Stimulated activated CD4-positive, alpha-beta T cell treated with anti-CD3 and anti-CD28 coated beads, Interleukin-2, amount 100 ng/mL, for 48 hours (primary cell): ENCODE measurements at regions not wholly inside any gene's neighbourhood (a gene's known extent, or its start where the extent isn't known, plus 50 kb on each side); places are given as distances from the start of the nearest gene placed in this dataset.
"Not testable (repeated sequence)": the region's sequence is repeated elsewhere in the genome, so short reads cannot be mapped to it uniquely, and the experiment has no call there.

Source experiments
- DNase-seq, 2 donors: peaks; one replicate each; pipeline ENCODE4 v3.0.0-alpha.2; 2020

- DNase-seq, result no peak
These were observed 465.3 kb upstream of the CDH4 start for GRCh38 chr20:60786686-60787217.

GRCh38 chr20:60787276-60787675, 464.8 kb upstream of the CDH4 start:
- no peak for DNase-seq

GRCh38 chr20:60788070-60788469, 464.0 kb upstream of the CDH4 start:
- DNase-seq, result no peak

DNA sequence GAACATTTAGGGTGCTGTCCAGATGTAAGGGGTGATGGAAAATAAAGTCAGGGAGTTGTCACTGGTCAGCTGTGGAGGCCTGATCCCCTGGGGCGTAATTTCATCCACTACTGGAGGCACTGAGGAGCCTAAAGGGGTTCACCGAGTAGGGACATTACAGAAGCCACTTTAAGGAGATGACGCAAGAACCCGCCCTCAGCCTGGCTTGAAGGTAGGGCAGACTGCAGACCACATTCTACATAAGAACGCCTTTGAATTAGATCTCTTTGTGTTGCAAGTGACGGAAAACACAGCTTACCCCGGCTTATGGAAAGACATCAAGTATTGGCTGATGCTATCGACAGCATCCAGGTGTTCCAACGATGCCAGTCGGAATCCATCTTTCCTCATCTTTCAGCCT, 462.7 kb upstream of the CDH4 start:
- DNase-seq, result no peak

- DNase-seq, result not testable (repeated sequence)
These were observed 461.7 kb upstream of the CDH4 start for GRCh38 chr20:60790339-60790738.

DNA sequence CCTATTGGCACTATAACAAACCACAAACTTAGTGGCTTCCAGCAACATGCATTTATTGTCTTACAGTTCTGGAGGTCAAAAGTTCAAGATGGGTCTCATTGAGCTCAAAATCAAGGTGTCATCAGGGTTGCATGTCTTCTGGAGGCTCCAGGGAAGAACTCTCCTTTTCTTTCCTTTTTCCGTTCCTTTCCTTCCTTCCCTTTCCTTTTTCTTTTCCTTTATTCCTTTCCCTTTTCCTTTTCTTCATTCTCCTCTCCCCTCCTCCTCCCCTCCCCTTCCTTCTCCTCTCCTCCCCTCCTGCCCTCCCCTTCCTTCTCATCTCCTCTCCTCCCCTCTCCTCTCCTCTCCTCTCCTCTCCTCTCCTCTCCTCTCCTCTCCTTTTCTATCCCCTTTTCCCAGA, 460.2 kb upstream of the CDH4 start:
- DNase-seq, result no peak

DNA sequence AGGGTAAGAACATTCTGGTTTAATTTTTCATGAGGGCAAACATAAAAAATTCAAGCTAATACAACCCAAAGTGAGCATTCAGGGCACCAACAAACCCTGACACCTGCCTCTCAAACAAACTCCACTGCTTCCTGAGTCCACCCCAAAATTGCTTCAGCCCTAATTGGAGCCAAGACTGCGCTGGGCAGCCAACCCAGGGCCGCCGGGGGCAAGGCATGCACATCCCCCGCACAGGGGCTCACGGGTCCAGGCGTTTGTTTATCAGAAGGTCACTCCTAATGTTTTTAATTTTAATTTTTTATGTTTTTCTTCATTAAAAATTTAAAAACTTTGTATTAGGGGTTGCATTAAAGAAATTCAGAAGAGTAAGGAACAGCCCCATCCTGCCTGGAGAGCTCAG, 459.1 kb upstream of the CDH4 start:
- no peak for DNase-seq

GRCh38 chr20:60794674-60795073, 457.4 kb upstream of the CDH4 start:
- DNase-seq, result no peak

DNA sequence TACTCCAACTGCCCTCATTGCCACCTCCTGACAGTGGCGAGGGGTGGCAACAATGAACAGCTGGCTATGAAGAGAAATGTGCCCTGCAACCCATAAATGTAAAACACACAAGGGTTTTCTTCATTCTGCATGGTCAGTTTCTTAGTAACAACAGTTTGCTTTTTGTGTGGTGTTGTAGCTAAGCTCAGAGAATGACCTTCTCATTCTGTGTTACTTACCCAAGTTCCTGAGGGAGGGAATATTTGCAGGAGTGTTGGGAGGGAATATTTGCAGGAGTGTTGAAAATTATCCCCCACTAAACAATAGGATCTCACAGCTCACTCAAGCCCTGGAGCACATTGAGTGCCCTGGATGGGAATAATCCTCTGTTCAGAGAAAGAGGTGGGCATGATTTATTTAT, 456.4 kb upstream of the CDH4 start:
- DNase-seq, result no peak

DNA sequence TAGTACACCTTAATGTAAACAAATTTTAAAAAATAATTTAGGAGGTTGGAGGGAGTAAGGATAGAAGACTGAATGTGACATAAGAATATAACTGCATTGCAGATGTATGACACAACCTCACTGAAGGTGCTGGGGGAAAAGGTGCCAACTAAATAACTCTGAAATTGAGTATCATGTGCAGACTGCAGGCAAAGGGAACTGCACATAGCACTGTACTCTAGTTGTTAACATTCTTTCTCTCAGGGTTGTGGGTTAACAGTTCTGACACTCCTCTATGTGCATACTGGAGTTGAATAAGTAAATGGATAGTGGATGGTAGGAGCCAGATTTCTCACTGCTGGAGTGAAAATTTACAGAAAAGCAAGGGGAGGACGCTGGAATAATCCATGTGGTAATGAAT, 451.9 kb upstream of the CDH4 start:
- DNase-seq, result no peak

- no peak for DNase-seq
These were observed 449.4 kb upstream of the CDH4 start for GRCh38 chr20:60802676-60803075.

- DNase-seq, result no peak
These were observed 448.6 kb upstream of the CDH4 start for GRCh38 chr20:60803335-60804055.

DNA sequence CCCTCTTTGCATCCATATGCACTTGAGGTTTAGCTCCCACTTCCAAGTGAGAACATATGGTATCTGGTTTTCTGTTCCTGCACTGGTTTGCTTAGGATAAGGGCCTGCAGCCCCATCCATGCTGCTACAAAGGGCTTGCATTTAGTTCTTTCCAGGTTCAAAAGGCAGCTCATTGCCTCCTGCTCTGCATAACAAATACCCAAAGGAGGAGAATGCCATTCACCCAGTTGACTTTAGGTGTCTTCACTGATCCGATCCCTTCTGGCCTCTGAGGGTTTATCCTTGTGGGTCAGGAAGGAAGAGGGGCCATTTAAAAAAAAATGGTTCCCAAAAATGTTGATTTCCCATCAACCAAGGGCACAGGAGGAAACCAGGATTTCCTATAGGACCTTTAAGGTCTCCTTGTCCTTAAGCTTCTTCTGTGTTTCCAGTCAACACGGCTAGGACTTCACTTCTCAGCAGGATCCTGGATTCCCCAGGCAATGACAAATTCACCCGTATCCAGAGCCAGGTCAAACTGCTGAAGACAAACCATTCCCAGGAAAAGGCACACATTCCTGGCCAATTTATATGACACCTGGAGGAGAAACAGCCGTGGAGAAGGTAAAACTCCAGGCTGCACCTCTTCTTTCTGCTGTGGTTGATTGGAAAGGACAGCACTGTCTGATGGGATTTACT, 447.7 kb upstream of the CDH4 start:
- no peak for DNase-seq

DNA sequence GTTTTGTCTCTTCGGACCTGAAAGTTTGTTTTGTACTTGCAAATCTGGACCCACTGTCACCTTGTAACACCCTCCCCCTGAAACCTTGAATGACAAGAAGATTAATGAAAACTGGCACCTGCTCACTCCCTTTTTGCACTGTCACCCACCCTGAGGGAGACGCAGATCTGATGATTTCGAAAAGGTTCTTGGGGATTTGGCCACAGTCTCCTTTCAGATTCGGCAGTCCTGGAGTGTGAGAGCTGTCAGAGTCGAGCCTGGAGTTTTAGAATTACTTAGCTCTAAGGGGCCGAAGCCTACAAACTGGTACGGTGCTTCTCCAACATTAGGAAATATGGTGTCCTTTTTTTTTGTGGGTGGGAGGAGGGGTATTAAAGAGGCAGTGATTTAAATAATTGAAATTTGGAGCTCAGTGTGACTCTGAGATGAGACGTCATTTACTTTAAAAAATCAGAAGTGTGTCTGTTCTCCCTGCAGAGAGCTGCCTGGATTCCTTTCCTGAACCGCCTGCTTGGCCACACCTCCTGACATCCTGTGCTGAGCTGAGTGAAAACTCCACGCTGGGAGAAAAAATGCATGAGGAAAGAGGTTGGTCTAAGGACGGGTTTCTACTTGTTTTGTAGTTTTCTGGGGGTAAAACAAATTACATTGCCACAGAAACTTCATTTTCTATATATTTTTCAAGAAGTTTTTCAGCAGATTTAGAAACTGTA, 447.0 kb upstream of the CDH4 start:
- DNase-seq, result no peak

- no peak for DNase-seq
These were observed 445.7 kb upstream of the CDH4 start for GRCh38 chr20:60806354-60806753.

DNA sequence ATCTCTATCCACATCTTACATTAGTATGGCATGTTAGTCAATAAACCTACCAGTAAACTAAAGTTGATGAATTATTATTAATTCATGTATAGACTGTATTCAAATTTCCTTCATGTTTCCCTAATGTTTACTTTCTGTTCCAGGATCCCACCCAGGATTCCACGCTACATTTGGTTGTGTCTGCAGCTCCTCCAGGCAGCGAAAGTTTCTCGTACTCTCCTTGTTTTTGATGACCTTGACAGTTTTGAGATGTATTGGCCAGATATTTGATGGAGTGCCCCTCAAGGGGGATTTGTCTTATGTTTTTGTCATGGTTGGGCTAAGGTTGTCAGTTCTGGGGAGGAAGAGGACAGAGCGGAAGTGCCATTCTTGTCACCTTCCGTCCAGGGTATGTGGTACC, 445.2 kb upstream of the CDH4 start:
- DNase-seq, result no peak

DNA sequence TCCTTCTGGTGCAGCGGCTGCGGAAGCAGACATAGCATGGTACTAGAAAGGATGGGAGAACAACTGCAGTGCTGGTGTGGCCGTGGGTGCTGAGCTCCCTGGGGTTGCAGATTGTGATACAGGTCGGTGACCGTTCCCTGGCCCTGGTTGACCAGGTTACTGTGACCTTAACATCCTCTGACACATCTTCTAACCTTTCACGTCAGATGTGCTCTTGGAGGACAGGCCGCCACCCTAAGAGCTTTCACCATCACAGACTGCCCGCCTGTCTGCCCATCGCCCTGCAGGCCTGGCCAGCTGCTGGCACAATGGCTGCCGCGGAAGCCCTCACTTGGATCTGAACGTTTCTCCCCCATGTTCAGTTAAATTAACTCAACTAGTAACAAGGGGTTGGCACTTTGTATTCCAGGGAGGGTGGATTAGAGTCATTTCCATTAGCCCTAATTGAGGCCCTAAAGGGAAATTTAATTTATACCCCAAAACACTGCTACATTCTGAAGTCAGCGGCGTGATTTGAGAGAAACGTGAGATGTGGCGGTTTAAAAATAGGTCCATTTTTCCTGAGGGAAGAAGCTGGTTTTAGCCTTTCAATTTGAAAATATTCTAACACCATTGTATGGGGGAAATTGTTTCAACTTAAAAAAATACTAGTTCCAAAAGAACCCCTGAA, 443.9 kb upstream of the CDH4 start:
- no peak for DNase-seq

GRCh38 chr20:60808701-60809100, 443.4 kb upstream of the CDH4 start:
- no peak for DNase-seq

DNA sequence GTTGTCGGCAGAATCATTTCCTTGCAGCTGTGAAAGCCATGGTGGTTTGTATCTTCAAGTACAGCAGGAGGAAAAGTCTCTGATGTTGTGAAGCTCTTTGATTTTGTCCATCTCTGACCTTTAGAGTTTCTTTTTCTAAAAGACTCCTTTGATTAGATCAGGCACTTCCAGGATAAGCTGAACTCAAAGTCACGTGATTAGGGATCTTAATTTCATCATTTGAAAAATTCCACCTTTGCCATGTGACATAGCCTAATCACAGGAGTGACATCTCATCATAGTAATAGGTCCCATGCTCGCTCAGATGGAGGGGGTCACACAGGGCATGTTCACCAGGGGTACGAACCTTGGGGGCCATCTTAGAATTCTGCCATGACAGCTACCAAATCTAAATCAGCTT, 441.5 kb upstream of the CDH4 start:
- DNase-seq, result no peak

GRCh38 chr20:60812561-60812960, 439.5 kb upstream of the CDH4 start:
- DNase-seq, result no peak

DNA sequence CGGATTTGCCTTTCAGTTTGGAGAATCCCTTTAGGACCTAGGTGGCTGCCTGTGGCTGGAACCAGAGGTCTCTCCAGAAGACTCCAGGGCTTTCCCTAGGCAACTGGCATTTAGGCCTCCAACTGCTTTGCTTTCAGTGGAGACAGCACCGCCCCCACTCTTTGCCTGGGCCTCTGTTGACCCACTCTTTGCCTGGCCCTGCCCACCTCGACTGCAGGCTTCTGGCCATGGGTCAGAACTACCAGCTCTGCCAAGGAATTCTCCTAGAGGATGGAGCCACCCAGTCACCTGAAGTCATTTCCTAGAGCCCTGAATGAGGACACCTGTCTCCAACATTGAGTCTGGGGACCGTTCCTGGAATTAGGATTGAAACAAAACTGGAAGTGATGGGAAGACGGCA, 439.0 kb upstream of the CDH4 start:
- DNase-seq, result no peak

GRCh38 chr20:60815656-60816055, 436.4 kb upstream of the CDH4 start:
- DNase-seq, result no peak

DNA sequence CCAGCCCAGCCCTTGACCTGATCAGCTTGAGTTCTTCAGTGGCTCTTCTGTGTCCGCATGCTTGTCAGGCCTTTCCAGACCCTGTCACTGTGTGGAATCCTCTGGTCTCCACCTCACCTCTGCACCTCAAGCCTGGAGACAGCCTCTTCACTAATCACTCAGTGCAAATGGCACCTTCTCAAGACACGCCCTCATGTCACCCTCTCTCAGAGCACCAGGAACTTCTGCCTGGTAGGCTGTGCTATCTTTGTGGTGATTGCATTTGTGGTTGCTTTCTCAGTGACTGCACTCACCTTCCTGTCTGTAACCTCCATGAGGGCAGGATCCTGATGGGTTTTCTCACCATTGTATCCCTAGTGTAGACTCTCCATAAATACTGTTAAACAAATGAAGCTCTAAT, 435.2 kb upstream of the CDH4 start:
- DNase-seq, result no peak
